GM06990 (cell line): ENCODE measurements at regions not wholly inside any gene's neighbourhood (a gene's known extent, or its start where the extent isn't known, plus 50 kb on each side); places are given as distances from the start of the nearest gene placed in this dataset.

ENCODE experiments used
- DNase-seq: peaks from one replicate; pipeline ENCODE4 v3.0.0-alpha.2; 2011; ENCODE audit not compliant: insufficient read length; ENCODE audit errors: extremely low read depth
- H3K27me3 ChIP-seq: replicated peaks from 2 replicates; pipeline ENCODE4 v1.6.0; 2011; ENCODE audit warnings: low read length; ENCODE audit not compliant: control insufficient read depth, insufficient read depth
- H3K36me3 ChIP-seq: 2 replicates; pipeline ENCODE4 v1.5.1; 2011; ENCODE audit warnings: low read length; ENCODE audit not compliant: control insufficient read depth, insufficient read depth
- H3K4me3 ChIP-seq: replicated peaks from 2 replicates; pipeline ENCODE4 v1.5.1; 2011; ENCODE audit warnings: low read depth, mild to moderate bottlenecking, control low read depth, low read length
- TF ChIP-seq, protein P1 (sequence below): IDR thresholded peaks from 2 replicates; pipeline ENCODE4 v1.5.1; 2011; ENCODE audit warnings: low read length, control low read depth, mild to moderate bottlenecking, inconsistent platforms; ENCODE audit not compliant: insufficient read depth, poor library complexity, severe bottlenecking

GRCh38 chr2:238994432-238994831, 146.5 kb downstream of the TWIST2 start:
- no peaks in the 10 kb centered on the region for H3K27me3 ChIP-seq
- no peak overlapping the region for H3K4me3 ChIP-seq
- TF ChIP-seq, protein P1, sequence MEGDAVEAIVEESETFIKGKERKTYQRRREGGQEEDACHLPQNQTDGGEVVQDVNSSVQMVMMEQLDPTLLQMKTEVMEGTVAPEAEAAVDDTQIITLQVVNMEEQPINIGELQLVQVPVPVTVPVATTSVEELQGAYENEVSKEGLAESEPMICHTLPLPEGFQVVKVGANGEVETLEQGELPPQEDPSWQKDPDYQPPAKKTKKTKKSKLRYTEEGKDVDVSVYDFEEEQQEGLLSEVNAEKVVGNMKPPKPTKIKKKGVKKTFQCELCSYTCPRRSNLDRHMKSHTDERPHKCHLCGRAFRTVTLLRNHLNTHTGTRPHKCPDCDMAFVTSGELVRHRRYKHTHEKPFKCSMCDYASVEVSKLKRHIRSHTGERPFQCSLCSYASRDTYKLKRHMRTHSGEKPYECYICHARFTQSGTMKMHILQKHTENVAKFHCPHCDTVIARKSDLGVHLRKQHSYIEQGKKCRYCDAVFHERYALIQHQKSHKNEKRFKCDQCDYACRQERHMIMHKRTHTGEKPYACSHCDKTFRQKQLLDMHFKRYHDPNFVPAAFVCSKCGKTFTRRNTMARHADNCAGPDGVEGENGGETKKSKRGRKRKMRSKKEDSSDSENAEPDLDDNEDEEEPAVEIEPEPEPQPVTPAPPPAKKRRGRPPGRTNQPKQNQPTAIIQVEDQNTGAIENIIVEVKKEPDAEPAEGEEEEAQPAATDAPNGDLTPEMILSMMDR: no peak
- no peak for DNase-seq
- H3K36me3 ChIP-seq: no peaks in the 10 kb centered on the region

DNA sequence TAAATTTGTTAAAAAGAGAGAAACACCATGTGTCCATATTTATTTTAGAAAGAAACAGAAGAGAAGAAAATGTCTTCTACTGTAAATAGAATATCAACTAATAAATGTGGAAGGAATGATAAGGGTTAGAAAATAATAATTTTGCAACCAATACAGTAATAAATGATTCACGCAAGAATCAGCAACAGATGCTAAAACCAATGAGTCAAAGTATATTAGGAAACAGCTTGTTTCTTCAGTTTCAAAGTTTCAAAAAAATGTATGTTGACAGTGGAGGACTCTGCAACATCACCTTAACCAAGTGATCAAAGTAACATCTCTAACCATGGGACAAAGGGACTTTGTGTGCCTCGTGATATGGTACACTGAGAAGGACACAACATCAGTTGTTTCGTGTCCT, 147.0 kb downstream of the TWIST2 start:
- H3K36me3 ChIP-seq: no peaks in the 10 kb centered on the region
- TF ChIP-seq, protein P1: no peak
- H3K4me3 ChIP-seq: no peak overlapping the region
- DNase-seq: no peak
- H3K27me3 ChIP-seq: no peaks in the 10 kb centered on the region

- TF ChIP-seq, protein P1: no peak
- H3K27me3 ChIP-seq: no peaks in the 10 kb centered on the region
- H3K36me3 ChIP-seq: no peaks in the 10 kb centered on the region
- no peak overlapping the region for H3K4me3 ChIP-seq
- DNase-seq: no peak
Measured at GRCh38 chr2:238995634-238996033, 147.7 kb downstream of the TWIST2 start.

GRCh38 chr2:238996331-238997136, 148.6 kb downstream of the TWIST2 start:
- DNase-seq: no peak
- no peaks in the 10 kb centered on the region for H3K27me3 ChIP-seq
- no peak overlapping the region for H3K4me3 ChIP-seq

GRCh38 chr2:238997137-238997390, 149.2 kb downstream of the TWIST2 start:
- no peaks in the 10 kb centered on the region for H3K36me3 ChIP-seq
- H3K4me3 ChIP-seq: no peak overlapping the region
- H3K27me3 ChIP-seq: no peaks in the 10 kb centered on the region
- TF ChIP-seq, protein P1: no peak
- DNase-seq: no peak

More at GRCh38 chr2:238996331-238997136, 148.6 kb downstream of the TWIST2 start:
- TF ChIP-seq, protein P1: no peak
- no peaks in the 10 kb centered on the region for H3K36me3 ChIP-seq

- DNase-seq: no peak
- TF ChIP-seq, protein P1: no peak
- H3K4me3 ChIP-seq: no peak overlapping the region
Measured at GRCh38 chr2:238997684-238998083, 149.8 kb downstream of the TWIST2 start.

More at GRCh38 chr2:238997684-238998083, 149.8 kb downstream of the TWIST2 start:
- H3K27me3 ChIP-seq: no peaks in the 10 kb centered on the region
- H3K36me3 ChIP-seq: no peaks in the 10 kb centered on the region
